Anterior cingulate cortex (tissue), 58 donors: ENCODE measurements at regions not wholly inside any gene's neighbourhood (a gene's known extent, or its start where the extent isn't known, plus 50 kb on each side); places are given as distances from the start of the nearest gene placed in this dataset.

ENCODE experiments used
- DNase-seq, 58 donors: peaks; one replicate each; lab custom pipeline; 2025; lab: John Stamatoyannopoulos, UW

GRCh38 chr21:39061766-39062165, 121.5 kb downstream of the PSMG1 start:
- no peak for DNase-seq

GRCh38 chr21:39060485-39061083, 122.7 kb downstream of the PSMG1 start:
- DNase-seq = no peak

DNA sequence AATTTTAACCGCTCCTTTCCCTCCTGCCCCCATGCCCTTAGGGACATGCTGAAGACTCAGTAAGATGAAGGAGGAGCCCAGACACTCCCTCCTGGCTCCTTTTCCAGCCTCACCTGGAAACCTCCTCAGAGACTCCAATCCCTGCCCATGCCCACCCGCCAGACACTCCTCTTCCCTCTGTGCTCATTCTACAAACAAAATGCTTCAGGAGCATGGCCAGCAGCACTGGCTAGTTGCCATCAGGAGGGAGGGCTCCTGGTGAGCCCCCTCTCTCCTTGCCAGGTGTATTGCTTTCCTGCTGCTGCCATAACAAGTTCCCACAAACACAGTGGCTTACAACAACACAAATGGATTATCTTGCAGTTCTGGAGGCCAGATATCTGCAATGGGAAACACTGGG, 126.1 kb downstream of the PSMG1 start:
- no peak for DNase-seq

DNA sequence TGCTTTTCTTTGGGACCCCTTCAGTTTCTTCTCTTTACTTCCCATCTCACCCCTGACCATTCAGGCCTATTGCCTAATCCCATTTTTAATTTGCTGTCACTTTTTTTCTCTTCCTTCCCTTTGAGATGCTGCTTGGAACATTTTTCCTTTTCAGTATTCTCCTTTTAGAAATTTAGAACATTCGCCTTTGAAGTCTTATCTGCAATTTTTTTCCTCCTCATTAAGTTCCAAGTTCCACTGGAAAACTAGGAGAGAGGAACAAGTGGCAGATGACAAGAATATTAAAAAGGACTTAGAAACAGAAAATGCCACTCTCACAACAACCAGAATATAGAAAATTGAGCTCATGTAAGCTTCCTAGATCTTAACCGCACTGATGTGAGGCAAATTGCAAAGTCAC, 126.6 kb downstream of the PSMG1 start:
- DNase-seq = no peak

DNA sequence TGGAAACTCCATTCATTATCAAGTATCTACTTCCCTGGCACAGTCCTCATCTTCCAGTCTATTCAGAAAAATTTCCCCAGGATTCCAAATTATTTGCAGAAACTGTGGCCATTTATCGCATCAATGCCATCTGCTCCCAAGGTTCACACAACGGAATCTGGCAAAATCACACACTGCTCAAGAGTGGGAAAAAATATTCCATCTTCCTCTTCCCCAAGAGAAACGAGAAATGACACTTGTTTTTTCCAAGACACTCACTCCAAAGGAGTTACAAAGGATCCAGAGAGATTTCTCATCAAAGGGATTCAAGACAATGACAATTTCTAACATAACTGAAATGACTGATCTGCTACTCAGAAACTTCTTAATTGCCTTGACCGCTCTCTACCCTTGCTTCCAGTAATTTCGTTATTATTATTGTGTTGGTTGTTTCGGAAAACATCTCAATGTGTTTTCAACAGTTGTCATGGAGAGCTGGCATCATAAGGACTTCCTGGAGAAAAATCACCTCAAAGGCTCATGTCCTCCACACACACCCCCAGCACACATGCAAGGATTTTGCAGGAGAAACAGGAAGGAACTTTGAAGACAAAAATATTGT, 128.0 kb downstream of the PSMG1 start:
- no peak for DNase-seq

- DNase-seq = no peak
Measured at GRCh38 chr21:39054066-39054465, 129.2 kb downstream of the PSMG1 start.

DNA sequence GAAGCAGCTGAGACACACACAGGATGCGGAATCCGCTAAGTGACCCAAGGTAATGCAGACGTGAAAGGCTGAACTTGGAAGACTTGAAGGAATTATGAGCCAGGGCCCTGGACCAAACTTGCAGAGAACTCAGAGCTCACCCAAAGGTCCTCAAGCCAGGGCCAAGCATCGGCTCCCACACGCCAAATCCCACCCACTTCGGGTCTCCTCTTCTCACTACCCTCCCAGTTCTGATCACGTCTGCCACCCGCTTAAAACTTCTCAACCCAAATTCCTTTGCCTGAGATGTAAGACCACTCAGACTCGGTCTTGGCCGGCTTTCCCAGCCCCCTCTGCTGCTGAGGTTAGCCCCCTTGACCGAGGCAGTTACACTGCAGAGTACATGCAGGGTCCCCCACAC, 130.1 kb downstream of the PSMG1 start:
- no peak for DNase-seq

- DNase-seq = no peak
Measured at GRCh38 chr21:39052718-39053117, 130.5 kb downstream of the PSMG1 start.

- no peak for DNase-seq
Measured at GRCh38 chr21:39051588-39051949, 131.7 kb downstream of the PSMG1 start.

DNA sequence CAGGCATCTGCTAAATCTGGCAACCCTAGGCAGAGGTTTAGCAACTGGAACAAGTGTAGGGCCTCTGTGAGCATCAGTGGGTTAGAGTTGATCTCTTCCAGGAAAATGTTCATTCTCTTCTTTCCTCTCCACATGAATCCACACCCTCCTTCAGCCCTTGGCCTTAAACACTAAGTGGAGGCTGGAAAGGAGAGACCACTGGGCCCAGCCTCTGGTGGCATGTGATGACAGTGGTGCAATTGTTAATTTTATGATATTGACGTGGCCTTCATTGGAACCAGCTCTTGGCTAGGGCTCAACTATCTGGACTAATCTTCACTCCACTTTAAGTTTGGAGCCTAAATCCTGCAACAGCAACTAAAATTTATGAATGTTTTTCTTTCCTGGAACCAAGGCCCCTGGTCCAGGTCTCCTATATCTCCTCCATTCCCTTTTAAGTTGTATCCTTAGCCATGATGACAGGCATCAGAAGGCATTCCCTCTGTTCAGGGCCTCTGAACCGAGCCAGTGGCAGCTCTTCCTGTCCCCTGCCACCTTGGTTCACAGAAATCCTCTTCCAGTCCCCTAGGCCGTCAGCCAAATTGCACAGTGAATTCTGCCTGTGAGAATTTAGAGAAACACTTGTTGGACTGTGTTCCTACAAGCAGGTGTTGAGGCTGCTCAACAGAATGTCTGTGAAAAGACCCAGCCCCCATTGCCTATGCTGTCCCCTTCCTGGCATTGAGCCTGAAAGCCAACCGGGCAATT, 132.2 kb downstream of the PSMG1 start:
- DNase-seq = no peak

DNA sequence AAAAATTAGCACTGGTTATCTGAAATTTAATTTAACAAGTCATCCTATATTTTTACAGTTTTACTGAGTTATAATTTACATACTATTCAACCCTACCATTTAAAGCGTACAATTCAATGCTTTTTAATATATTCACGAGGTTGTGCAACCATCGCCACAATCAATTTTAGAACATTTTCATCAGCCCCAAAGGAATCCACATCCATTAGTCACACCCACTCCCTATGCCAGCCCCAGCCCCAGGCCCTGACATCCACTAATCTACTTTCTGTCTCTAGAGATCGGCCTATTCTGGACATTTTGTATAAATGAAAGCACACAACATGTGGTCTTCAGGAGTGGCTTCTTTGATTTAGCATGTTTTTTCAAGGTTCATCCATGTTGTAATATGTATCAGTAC, 134.7 kb downstream of the PSMG1 start:
- no peak for DNase-seq

- no peak for DNase-seq
Measured at GRCh38 chr21:39048064-39048463, 135.2 kb downstream of the PSMG1 start.

- DNase-seq = no peak
Measured at GRCh38 chr21:39047046-39047445, 136.2 kb downstream of the PSMG1 start.

- DNase-seq = no peak
Measured at GRCh38 chr21:39046236-39046916, 136.9 kb downstream of the PSMG1 start.

GRCh38 chr21:39041816-39042215, 141.4 kb downstream of the PSMG1 start:
- DNase-seq = no peak

DNA sequence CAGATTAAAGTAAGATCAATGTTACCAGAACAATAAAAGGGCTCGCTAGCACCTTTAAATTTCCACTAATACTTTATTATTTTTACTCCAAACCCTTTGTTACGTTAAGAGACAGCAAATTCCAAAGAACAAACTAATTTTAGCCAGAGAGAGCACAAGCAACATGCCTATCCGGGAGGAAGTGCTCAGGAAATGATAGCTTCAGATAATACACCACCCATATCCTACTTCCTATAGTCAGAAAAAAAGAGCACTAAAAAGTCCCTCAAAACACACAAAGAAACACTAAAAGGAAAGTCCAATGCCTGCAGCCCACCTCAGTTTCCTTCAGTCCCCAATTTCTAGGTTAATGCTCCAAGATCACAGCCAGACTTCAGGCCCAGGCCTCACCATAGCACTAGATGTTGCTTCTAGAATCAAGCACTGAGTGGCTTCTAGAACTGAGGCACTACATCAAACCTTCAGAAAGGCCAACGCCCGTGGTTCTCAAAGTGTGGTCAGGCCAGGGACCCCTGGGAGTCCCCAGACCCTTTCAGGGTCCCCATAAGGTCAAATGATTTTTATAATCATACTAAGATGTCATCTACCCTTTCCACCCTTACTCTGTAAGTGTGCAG, 142.6 kb downstream of the PSMG1 start:
- DNase-seq = no peak

- DNase-seq = no peak
Measured at GRCh38 chr21:39037807-39038405, 145.3 kb downstream of the PSMG1 start.

GRCh38 chr21:39036581-39036980, 146.7 kb downstream of the PSMG1 start:
- DNase-seq = no peak

- no peak for DNase-seq
Measured at GRCh38 chr21:39034590-39035536, 148.4 kb downstream of the PSMG1 start.
